MM.1S (cell line): ENCODE measurements at regions not wholly inside any gene's neighbourhood (a gene's known extent, or its start where the extent isn't known, plus 50 kb on each side); places are given as distances from the start of the nearest gene placed in this dataset.

Experiments used
- CTCF ChIP-seq: fragments of 300-600 bp; sonication (generic); IDR thresholded peaks from 2 replicates; pipeline ENCODE4 v1.5.1; 2016; ENCODE audit warnings: antibody characterized with exemption, low read length, mixed read lengths
- EZH2 ChIP-seq: fragments of 300-600 bp; sonication (generic); optimal IDR thresholded peaks from 2 replicates; pipeline ENCODE3; 2017; ENCODE audit warnings: low read depth, mild to moderate bottlenecking, antibody characterized with exemption, low read length, mixed read lengths

- TF ChIP-seq EZH2 (no peak), CTCF (no peak)
These were observed 334.3 kb downstream of the TFAP2A start for GRCh38 chr6:10080561-10080960.
